Epithelial cell of prostate (primary cell): ENCODE measurements at regions not wholly inside any gene's neighbourhood (a gene's known extent, or its start where the extent isn't known, plus 50 kb on each side); places are given as distances from the start of the nearest gene placed in this dataset.
"Not testable (repeated sequence)": the region's sequence is repeated elsewhere in the genome, so short reads cannot be mapped to it uniquely, and the experiment has no call there.

ENCODE experiments used
- DNase-seq: peaks from one replicate; pipeline ENCODE4 v3.0.0-alpha.2; 2011; ENCODE audit warnings: low read depth, low spot score
- H3K27ac ChIP-seq: fragments of 450-650 bp; 2 replicates; pipeline ENCODE4 v1.5.1; 2017; ENCODE audit warnings: mild to moderate bottlenecking

GRCh38 chr6:137282254-137282653, 63.1 kb upstream of the IFNGR1 start:
- DNase-seq, result no peak
- H3K27ac ChIP-seq, result no peak overlapping the region

DNA sequence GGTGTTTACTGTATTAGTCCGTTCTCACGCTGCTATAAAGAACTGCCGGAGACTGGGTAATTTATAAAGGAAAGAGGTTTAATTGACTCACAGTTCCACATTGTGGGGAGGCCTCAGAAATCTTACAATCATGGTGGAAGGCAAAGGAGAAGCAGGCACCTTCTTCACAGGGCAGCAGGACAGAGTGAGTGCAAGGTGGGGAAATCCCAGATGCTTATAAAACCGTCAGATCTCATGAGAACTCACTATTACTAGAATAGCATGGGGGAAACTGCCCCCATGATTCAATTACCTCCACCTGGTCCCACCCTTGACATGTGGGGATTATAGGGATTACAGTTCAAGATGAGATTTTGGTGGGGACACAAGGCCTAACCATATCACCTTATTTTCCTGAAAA, 60.1 kb upstream of the IFNGR1 start:
- not testable (repeated sequence) for DNase-seq, H3K27ac ChIP-seq

- DNase-seq, result peak; percentile 50
- no peak overlapping the region for H3K27ac ChIP-seq
These were observed 58.9 kb upstream of the IFNGR1 start for GRCh38 chr6:137277971-137278637.

DNA sequence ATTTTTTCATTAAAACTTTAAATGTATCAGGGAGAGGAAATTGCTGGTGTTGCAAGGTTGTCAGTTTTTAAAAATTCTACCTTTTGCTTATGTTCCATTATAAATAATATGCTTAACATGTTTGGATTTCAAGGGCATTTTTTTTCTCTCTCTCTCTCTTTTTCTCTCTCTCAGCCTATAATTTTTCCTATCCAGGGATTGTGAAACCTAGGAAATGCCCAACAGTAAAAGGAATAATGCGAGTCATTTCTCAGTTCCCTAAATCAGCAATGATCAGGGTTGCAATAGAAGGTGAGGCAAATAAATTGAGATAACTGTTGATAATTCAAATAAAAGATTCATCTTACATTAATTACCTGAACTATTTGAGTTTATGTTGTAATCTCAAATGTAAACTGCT, 53.2 kb upstream of the IFNGR1 start:
- DNase-seq, result no peak
- H3K27ac ChIP-seq, result no peak overlapping the region

DNA sequence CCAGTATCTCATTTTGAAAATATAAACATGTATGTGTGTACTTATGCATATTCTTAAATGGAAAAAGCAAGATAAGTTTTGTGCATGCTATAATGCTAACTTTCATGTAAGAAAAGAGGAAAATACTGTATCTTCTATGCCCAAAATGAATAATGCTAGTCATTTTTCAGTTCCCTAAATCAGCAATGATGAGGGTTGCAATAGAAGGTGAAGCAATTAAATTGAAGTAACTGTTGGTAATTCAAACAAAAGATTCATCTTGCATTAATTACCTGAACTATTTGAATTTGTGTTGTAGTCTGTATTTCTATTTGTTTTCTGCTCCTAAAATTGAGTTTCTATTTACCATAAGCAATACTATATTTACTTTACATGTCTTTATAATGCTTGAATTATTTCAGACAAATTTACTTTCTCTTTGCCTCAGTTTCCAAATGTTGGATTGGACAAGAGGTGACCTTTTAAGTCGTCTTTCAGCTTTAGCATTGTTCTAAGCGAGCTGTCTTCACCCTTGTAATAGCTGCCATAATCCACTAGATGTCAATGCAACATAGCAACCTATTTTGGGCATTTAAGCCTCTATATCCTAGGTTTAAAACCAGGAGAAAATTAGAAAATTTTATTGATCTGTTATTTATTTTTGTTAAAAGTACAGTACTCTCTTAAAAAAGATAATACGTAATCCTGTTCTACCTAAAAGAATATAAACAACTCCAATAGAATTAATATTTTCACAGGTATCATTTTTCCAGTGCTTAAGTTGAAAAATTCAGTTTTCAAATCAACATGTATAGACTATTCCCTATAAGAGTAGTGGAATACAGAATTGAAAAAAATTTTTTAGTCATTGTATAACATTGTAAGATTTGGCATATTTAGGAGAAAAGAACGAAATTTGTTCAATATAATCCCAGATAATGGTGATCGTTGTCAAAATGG, 52.3 kb upstream of the IFNGR1 start:
- DNase-seq, result no peak
- no peak overlapping the region for H3K27ac ChIP-seq

- H3K27ac ChIP-seq, result no peak overlapping the region
- no peak for DNase-seq
These were observed 50.6 kb upstream of the IFNGR1 start for GRCh38 chr6:137269803-137270202.

DNA sequence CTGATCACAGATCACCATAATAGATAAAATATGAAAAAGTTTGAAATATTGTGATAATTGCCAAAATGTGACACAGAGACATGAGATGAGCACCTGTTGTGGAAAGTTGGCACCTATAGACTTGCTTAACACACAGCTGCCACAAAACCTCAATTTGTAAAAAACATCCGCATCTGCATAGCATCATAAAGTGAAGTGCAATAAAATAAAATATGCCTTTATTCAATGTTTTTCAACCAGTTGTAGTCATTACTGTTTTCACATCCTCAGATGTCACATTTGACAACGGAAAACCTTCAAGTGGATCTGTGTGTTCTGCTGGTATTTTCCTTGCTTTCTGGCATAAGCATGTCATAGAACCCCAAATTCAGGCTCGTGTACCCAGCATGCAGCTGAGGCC, 50.2 kb upstream of the IFNGR1 start:
- DNase-seq, result no peak
- H3K27ac ChIP-seq, result no peak overlapping the region
